GM20431 (cell line): ENCODE measurements at regions not wholly inside any gene's neighbourhood (a gene's known extent, or its start where the extent isn't known, plus 50 kb on each side); places are given as distances from the start of the nearest gene placed in this dataset.

Source experiments
- in situ Hi-C: fragments of 300-500 bp; cut with MseI, MboI; formaldehyde crosslinking; loops from one replicate; pipeline ENCODE4 v1.15.0; 2020; ENCODE audit warnings: low sequenced_read_pairs; ENCODE audit not compliant: unreplicated experiment

- in situ Hi-C loops = no loop called here
These were observed 946.2 kb downstream of the BRD1 start for GRCh38 chr22:48881326-48881980.

- in situ Hi-C loops = no loop called here
These were observed 946.9 kb downstream of the BRD1 start for GRCh38 chr22:48880749-48881148.

GRCh38 chr22:48876951-48877350 lies 950.7 kb downstream of the BRD1 start:
- in situ Hi-C loops = no loop called here

GRCh38 chr22:48874956-48875355 lies 952.7 kb downstream of the BRD1 start:
- in situ Hi-C loops = no loop called here

GRCh38 chr22:48873191-48873520 lies 954.5 kb downstream of the BRD1 start:
- in situ Hi-C loops = no loop called here

GRCh38 chr22:48872271-48873190 lies 955.1 kb downstream of the BRD1 start:
- in situ Hi-C loops = no loop called here

GRCh38 chr22:48871176-48871840 lies 956.4 kb downstream of the BRD1 start:
- in situ Hi-C loops = no loop called here

- in situ Hi-C loops = no loop called here
These were observed 957.2 kb downstream of the BRD1 start for GRCh38 chr22:48870436-48870835.

GRCh38 chr22:48869788-48870187 lies 957.9 kb downstream of the BRD1 start:
- in situ Hi-C loops = no loop called here

GRCh38 chr22:48869161-48869560 lies 958.5 kb downstream of the BRD1 start:
- in situ Hi-C loops = no loop called here

GRCh38 chr22:48868554-48868953 lies 959.1 kb downstream of the BRD1 start:
- in situ Hi-C loops = no loop called here

- in situ Hi-C loops = no loop called here
These were observed 959.8 kb downstream of the BRD1 start for GRCh38 chr22:48867891-48868290.

GRCh38 chr22:48866906-48867681 lies 960.6 kb downstream of the BRD1 start:
- in situ Hi-C loops = no loop called here

GRCh38 chr22:48864748-48865147 lies 962.9 kb downstream of the BRD1 start:
- in situ Hi-C loops = no loop called here

GRCh38 chr22:48863965-48864528 lies 963.6 kb downstream of the BRD1 start:
- in situ Hi-C loops = no loop called here

- in situ Hi-C loops = no loop called here
These were observed 967.1 kb downstream of the BRD1 start for GRCh38 chr22:48860557-48860956.

- in situ Hi-C loops = no loop called here
These were observed 968.8 kb downstream of the BRD1 start for GRCh38 chr22:48858856-48859255.

- in situ Hi-C loops = no loop called here
These were observed 969.6 kb downstream of the BRD1 start for GRCh38 chr22:48858121-48858520.

GRCh38 chr22:48857202-48857805 lies 970.4 kb downstream of the BRD1 start:
- in situ Hi-C loops = no loop called here

- in situ Hi-C loops = no loop called here
These were observed 971.4 kb downstream of the BRD1 start for GRCh38 chr22:48856308-48856615.
